ENCODE measurements at regions not wholly inside any gene's neighbourhood (a gene's known extent, or its start where the extent isn't known, plus 50 kb on each side); places are given as distances from the start of the nearest gene placed in this dataset.

DNA sequence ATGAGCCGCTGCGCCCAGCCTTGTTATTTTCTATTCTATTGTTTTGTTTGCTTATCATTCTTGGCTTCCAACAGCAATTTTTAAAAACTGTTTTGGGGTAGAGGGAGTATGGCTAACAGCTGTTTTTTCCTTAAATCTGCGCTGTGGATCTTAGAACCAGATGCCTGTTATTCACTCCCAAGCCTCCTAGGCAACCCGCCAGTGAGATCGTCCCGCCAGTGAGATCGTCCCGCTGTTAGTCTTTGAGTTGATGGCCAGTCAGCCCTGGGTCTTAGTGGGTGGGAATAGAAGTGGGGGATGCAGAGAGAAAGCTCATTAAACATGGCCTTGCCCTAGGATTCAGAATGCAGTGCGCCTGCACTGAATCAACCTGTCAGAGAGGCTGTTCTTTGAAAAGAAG, 67.3 kb upstream of the BICD1 start:
- TF ChIP-seq, protein P1, sequence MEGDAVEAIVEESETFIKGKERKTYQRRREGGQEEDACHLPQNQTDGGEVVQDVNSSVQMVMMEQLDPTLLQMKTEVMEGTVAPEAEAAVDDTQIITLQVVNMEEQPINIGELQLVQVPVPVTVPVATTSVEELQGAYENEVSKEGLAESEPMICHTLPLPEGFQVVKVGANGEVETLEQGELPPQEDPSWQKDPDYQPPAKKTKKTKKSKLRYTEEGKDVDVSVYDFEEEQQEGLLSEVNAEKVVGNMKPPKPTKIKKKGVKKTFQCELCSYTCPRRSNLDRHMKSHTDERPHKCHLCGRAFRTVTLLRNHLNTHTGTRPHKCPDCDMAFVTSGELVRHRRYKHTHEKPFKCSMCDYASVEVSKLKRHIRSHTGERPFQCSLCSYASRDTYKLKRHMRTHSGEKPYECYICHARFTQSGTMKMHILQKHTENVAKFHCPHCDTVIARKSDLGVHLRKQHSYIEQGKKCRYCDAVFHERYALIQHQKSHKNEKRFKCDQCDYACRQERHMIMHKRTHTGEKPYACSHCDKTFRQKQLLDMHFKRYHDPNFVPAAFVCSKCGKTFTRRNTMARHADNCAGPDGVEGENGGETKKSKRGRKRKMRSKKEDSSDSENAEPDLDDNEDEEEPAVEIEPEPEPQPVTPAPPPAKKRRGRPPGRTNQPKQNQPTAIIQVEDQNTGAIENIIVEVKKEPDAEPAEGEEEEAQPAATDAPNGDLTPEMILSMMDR (IDR thresholded peaks at IDR 0.05) = no peak
- Histone ChIP-seq H3K36me3 (no peaks in the 10 kb centered on the region), H3K4me3 (ENCODE audit: low read depth in 1 of 2, low read length in 1 of 2) (no peak overlapping the region), H3K4me1 (ENCODE audit: control insufficient read depth in 1 of 2, insufficient read depth in 1 of 2, low read depth in 1 of 2, low read length in 1 of 2) (no peaks in the 10 kb centered on the region), H3K27ac (no peak overlapping the region), H3K27me3 (no peaks in the 10 kb centered on the region), H3K9me3 (no peaks in the 10 kb centered on the region)

DNA sequence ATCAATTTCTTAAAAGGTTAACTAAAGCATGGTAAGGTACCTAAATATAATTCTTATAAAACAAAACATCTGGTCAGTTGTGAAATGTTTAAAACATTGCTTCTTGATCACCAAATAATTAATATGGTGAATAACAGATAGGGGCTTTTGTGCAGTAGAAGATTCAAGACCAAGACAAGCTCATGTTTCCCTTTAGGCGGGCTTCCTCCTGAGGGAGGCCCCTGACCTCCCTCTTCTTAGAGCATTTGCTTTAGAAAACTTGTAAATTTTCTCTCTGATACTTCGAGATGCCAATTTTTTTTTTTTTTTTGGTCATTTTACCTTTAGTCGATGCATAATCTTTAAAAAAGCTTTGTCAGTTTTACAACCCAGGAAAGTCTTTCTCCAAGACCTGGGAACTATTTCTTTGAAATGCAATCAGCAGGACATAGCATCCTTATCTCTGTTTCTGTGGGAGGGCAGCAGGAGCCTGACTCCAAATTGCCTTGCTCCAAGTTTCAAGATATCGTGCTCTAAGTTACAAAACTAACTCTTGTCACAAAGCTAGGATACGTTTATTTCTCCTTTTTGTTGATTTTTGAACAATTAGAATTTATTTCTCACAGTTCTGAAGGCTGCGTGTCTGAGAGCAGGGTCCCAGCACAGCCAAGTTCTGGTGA, 66.6 kb upstream of the BICD1 start:
- Histone ChIP-seq H3K9me3 (no peaks in the 10 kb centered on the region), H3K27ac (no peak overlapping the region), H3K36me3 (no peaks in the 10 kb centered on the region), H3K4me1 (ENCODE audit: control insufficient read depth in 1 of 2, insufficient read depth in 1 of 2, low read depth in 1 of 2, low read length in 1 of 2) (no peaks in the 10 kb centered on the region), H3K4me3 (ENCODE audit: low read depth in 1 of 2, low read length in 1 of 2) (no peak overlapping the region), H3K27me3 (no peaks in the 10 kb centered on the region)
- TF ChIP-seq, protein P1 (IDR thresholded peaks at IDR 0.05) = no peak

DNA sequence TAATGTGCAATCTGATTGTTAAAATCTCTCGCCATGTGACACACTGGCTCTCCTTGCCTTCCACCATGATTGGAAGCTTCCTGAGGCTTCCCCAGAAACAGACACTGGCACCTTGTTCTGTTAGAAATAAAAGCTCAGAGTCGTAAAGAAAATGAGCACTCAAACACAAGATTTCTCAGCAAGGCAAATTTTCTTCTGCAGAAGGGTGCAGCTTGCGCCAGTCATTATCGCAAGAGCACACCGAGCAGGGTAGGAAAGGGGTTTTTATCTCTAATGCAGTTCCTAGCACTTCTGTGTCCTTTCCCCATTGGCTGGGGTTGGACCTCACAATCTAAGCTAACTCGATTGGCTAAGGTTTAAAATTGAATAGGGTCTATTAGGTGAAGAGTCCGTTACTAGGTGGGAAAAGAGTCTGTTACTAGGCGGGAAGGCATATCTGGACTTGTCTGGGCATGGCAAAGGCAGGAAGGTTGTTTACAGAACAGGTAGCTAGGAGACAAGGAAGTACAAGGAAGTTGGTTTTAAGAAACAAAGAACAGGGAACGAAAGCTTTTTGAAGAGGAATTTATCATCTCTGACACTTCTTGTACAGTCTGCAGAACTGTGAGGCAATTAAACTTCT, 62.6 kb upstream of the BICD1 start:
- Histone ChIP-seq H3K4me3 (ENCODE audit: low read depth in 1 of 2, low read length in 1 of 2) (no peak overlapping the region), H3K27ac (no peak overlapping the region), H3K9me3 (no peaks in the 10 kb centered on the region), H3K27me3 (no peaks in the 10 kb centered on the region), H3K36me3 (no peaks in the 10 kb centered on the region), H3K4me1 (ENCODE audit: control insufficient read depth in 1 of 2, insufficient read depth in 1 of 2, low read depth in 1 of 2, low read length in 1 of 2) (no peaks in the 10 kb centered on the region)
- TF ChIP-seq, protein P1 (IDR thresholded peaks at IDR 0.05) = no peak

DNA sequence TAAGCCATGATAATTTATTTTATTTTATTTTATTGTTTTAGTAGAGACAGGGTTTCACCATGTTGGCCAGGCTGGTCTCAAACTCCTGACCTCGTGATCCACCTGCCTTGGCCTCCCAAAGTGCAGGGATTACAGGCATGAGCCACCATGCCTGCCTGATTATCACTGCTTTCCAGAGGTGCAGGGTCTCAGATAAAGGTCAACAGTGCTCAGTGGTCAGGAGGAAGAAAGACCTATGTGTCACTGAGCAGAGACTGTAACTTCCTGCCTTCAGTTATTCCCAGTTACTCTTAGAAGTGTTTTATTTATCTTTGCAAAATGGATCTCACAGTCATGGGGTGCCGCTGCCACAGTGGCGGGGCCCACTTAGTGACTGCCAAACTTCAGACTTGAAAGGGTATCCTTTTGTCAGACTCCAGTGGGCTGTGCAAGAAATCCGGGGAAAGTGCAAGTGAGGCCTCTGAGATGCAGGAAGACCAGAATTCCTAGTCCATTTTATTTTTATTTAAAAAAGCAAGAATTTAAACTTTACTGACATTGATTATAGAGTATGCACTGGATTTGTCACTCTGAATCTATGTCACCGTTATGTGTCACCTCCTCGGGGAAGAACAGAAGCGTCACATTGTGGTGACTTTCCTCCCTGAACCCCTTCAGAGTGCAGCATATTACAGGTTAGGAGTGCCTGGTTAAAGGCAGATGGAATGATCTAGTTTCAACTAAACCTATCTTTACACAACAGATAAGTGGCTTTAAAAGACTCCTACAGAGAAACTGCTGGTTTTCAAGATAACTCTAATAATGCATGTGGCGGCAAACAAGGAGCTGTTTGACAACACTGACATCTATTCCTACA, 59.1 kb upstream of the BICD1 start:
- H3K27me3 ChIP-seq = no peaks in the 10 kb centered on the region
- no peak overlapping the region for H3K27ac ChIP-seq
- no peaks in the 10 kb centered on the region for H3K9me3 ChIP-seq
- no peaks in the 10 kb centered on the region for H3K4me1 ChIP-seq (ENCODE audit: control insufficient read depth in 1 of 2, insufficient read depth in 1 of 2, low read depth in 1 of 2, low read length in 1 of 2)
- no peak overlapping the region for H3K4me3 ChIP-seq (ENCODE audit: low read depth in 1 of 2, low read length in 1 of 2)
- no peaks in the 10 kb centered on the region for H3K36me3 ChIP-seq
- TF ChIP-seq, protein P1 (IDR thresholded peaks at IDR 0.05) = no peak

DNA sequence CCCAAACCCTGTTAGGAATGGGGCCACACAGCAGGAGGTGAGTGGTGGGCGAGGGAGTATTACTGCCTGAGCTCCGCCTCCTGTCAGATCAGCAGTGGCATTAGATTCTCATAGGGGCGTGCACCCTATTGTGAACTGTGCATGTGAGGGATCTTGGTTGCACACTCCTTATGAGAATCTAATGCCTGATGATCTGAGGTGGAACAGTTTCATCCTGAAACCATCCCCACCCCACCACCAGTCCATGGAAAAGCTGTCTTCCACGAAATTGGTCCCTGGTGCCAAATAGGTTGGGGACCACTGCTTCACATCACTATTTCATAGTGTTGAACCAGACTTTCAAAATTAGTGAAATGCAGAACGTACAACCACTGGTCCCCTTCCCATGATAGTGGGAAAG, 57.9 kb upstream of the BICD1 start:
- Histone ChIP-seq H3K4me3 (ENCODE audit: low read depth in 1 of 2, low read length in 1 of 2) (no peak overlapping the region), H3K36me3 (no peaks in the 10 kb centered on the region), H3K9me3 (no peaks in the 10 kb centered on the region), H3K27ac (no peak overlapping the region), H3K27me3 (no peaks in the 10 kb centered on the region), H3K4me1 (ENCODE audit: control insufficient read depth in 1 of 2, insufficient read depth in 1 of 2, low read depth in 1 of 2, low read length in 1 of 2) (no peaks in the 10 kb centered on the region)
- TF ChIP-seq, protein P1 (IDR thresholded peaks at IDR 0.05) = no peak

Measured in neutrophil (primary cell).